ENCODE measurements at regions not wholly inside any gene's neighbourhood (a gene's known extent, or its start where the extent isn't known, plus 50 kb on each side); places are given as distances from the start of the nearest gene placed in this dataset.

- TF ChIP-seq POLR2AphosphoS5 (IDR thresholded peaks at IDR 0.05) (no peak), CTCF (IDR thresholded peaks at IDR 0.05 in 8 of 11, conservative IDR thresholded peaks at IDR 0.05 in 3 of 11) (no peak), POLR2A (IDR thresholded peaks at IDR 0.05) (no peak)
Measured at GRCh38 chr4:123204737-123205136, 191.9 kb upstream of the SPRY1 start.

Measured in spleen (tissue), 7 donors.